Brain microvascular endothelial cell (primary cell): ENCODE measurements at regions not wholly inside any gene's neighbourhood (a gene's known extent, or its start where the extent isn't known, plus 50 kb on each side); places are given as distances from the start of the nearest gene placed in this dataset.

Experiments
- DNase-seq: peaks from one replicate; pipeline ENCODE4 v3.0.0-alpha.2; 2020
- H3K27ac ChIP-seq: fragments of 250-450 bp; sonication (Bioruptor Pico); 2 replicates; pipeline ENCODE4 v1.5.1; 2020; ENCODE audit warnings: mild to moderate bottlenecking, moderate library complexity
- H3K27me3 ChIP-seq: fragments of 250-450 bp; sonication (Bioruptor Pico); replicated peaks from 2 replicates; pipeline ENCODE4 v1.5.1; 2020; ENCODE audit warnings: mild to moderate bottlenecking
- H3K36me3 ChIP-seq: fragments of 250-450 bp; sonication (Bioruptor Pico); replicated peaks from 2 replicates; pipeline ENCODE4 v1.5.1; 2020; ENCODE audit warnings: mild to moderate bottlenecking
- H3K4me3 ChIP-seq: 2 replicates; pipeline ENCODE4 v1.5.1; 2011; ENCODE audit warnings: low read depth, mild to moderate bottlenecking, control low read depth, low read length, moderate library complexity
- in situ Hi-C: cut with HindIII; loops from 2 replicates; pipeline ENCODE4 v1.10.0; 2017; ENCODE audit warnings: low sequenced_read_pairs, low pct_ligation_motif_present
- TF ChIP-seq, protein P1 (sequence below): IDR thresholded peaks from 2 replicates; pipeline ENCODE4 v1.5.1; 2011; ENCODE audit warnings: low read depth, mild to moderate bottlenecking, moderate library complexity, low read length, control low read depth, inconsistent platforms; ENCODE audit errors: missing control alignments

- TF ChIP-seq, protein P1, sequence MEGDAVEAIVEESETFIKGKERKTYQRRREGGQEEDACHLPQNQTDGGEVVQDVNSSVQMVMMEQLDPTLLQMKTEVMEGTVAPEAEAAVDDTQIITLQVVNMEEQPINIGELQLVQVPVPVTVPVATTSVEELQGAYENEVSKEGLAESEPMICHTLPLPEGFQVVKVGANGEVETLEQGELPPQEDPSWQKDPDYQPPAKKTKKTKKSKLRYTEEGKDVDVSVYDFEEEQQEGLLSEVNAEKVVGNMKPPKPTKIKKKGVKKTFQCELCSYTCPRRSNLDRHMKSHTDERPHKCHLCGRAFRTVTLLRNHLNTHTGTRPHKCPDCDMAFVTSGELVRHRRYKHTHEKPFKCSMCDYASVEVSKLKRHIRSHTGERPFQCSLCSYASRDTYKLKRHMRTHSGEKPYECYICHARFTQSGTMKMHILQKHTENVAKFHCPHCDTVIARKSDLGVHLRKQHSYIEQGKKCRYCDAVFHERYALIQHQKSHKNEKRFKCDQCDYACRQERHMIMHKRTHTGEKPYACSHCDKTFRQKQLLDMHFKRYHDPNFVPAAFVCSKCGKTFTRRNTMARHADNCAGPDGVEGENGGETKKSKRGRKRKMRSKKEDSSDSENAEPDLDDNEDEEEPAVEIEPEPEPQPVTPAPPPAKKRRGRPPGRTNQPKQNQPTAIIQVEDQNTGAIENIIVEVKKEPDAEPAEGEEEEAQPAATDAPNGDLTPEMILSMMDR, result no peak
- Histone ChIP-seq H3K4me3 (no peak overlapping the region), H3K36me3 (no peaks in the 10 kb centered on the region), H3K27me3 (no peaks in the 10 kb centered on the region), H3K27ac (no peak overlapping the region)
- in situ Hi-C loops, result no loop called here
- DNase-seq, result no peak
Observed at GRCh38 chr1:195082183-195082582, 1526.1 kb downstream of the KCNT2 start.

DNA sequence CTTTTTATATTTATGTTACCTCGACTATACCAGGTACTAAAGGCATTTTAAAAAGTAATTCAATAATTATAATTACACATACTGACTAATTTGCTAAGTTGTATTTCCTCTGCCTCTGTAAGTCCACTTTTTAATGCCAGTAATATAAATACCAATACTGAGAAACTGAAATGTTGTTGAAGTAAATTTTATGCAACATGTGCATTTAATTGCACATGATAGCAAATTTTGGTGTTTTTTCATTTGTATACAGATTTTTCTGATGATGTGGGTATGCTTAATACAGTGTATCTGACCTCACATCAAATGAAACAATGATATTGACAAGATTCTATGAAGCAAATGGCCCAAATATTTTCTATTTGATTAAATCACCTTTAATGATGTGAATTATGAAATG, 1531.6 kb downstream of the KCNT2 start:
- in situ Hi-C loops, result no loop called here
- H3K27me3 ChIP-seq, result no peaks in the 10 kb centered on the region

GRCh38 chr1:195075973-195076372, 1532.3 kb downstream of the KCNT2 start:
- no peaks in the 10 kb centered on the region for H3K27me3 ChIP-seq
- no peak overlapping the region for H3K4me3 ChIP-seq
- no peaks in the 10 kb centered on the region for H3K36me3 ChIP-seq
- no peak for DNase-seq
- no peak overlapping the region for H3K27ac ChIP-seq
- in situ Hi-C loops, result no loop called here
- TF ChIP-seq, protein P1, result no peak

More for the DNA sequence above, 1531.6 kb downstream of the KCNT2 start:
- no peak for DNase-seq
- TF ChIP-seq, protein P1, result no peak
- Histone ChIP-seq H3K27ac (no peak overlapping the region), H3K36me3 (no peaks in the 10 kb centered on the region), H3K4me3 (no peak overlapping the region)

DNA sequence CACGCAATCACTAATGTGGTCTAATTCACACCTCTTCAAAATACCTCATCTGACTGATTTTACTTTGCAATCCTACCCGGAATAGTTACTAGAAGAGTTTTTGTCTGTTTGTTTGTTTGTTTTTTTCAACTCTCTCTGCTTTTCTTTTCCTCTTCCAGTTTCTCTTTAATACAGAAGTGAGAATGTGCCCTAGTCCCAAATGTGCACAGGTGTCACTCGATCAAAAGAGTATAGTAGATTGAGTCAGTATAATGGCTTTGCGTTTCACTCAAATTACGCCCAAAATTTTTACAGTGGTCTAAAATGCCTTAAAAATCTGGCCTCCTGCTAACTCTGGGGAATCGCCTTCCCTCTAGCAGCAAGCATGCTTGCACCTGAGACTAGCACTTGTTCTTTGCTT, 1536.8 kb downstream of the KCNT2 start:
- TF ChIP-seq, protein P1, result no peak
- no peaks in the 10 kb centered on the region for H3K36me3 ChIP-seq
- in situ Hi-C loops, result no loop called here

DNA sequence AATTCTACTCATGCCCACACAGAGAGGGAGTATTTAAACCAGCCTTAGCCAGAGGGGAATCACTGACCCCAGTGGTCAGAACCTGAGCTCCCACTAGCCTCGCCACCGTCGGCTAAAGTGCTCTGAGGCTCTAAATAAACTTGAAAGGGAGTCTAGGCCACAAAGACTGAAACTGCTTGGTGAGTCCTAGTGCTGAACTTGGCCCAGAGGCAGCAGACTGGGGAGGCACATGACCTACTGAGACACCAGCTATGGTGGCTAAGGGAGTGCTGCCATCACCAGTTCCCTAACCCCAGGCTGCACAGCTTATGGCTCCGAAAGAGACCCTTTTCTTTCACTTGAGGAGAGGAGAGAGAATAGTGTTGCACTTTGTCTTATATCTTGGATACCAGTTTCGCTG, 1542.8 kb downstream of the KCNT2 start:
- Histone ChIP-seq H3K36me3 (no peaks in the 10 kb centered on the region), H3K27ac (no peak overlapping the region), H3K27me3 (no peaks in the 10 kb centered on the region), H3K4me3 (no peak overlapping the region)
- in situ Hi-C loops, result no loop called here
- DNase-seq, result no peak
- TF ChIP-seq, protein P1, result no peak

More for the DNA sequence above, 1536.8 kb downstream of the KCNT2 start:
- Histone ChIP-seq H3K4me3 (no peak overlapping the region), H3K27ac (no peak overlapping the region), H3K27me3 (no peaks in the 10 kb centered on the region)
- no peak for DNase-seq

- in situ Hi-C loops, result no loop called here
- TF ChIP-seq, protein P1, result no peak
- no peak for DNase-seq
- Histone ChIP-seq H3K27ac (no peak overlapping the region), H3K27me3 (no peaks in the 10 kb centered on the region), H3K36me3 (no peaks in the 10 kb centered on the region), H3K4me3 (no peak overlapping the region)
Observed at GRCh38 chr1:195064358-195064757, 1543.9 kb downstream of the KCNT2 start.
